ENCODE measurements at regions not wholly inside any gene's neighbourhood (a gene's known extent, or its start where the extent isn't known, plus 50 kb on each side); places are given as distances from the start of the nearest gene placed in this dataset.

DNA sequence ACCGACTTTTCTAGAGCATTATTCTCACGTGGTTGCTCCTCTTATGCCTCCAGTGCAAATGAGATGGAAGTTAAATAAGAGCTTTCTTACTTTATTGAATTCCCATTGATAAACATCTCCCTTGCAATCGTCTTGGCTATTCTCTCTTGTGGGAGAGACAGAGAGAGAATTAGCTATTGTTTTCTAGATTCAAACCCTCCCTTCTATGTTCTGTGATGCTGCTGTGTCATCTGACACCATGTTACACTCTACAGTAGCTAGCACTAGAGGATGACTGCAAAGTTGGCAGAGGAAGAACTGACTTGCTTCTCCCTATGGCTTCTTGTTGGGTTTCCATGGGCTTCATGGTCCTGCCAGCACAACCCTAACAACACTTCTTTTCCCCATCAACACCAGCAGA is 134.6 kb upstream of the RANBP3L start:
- TF ChIP-seq, protein P1, sequence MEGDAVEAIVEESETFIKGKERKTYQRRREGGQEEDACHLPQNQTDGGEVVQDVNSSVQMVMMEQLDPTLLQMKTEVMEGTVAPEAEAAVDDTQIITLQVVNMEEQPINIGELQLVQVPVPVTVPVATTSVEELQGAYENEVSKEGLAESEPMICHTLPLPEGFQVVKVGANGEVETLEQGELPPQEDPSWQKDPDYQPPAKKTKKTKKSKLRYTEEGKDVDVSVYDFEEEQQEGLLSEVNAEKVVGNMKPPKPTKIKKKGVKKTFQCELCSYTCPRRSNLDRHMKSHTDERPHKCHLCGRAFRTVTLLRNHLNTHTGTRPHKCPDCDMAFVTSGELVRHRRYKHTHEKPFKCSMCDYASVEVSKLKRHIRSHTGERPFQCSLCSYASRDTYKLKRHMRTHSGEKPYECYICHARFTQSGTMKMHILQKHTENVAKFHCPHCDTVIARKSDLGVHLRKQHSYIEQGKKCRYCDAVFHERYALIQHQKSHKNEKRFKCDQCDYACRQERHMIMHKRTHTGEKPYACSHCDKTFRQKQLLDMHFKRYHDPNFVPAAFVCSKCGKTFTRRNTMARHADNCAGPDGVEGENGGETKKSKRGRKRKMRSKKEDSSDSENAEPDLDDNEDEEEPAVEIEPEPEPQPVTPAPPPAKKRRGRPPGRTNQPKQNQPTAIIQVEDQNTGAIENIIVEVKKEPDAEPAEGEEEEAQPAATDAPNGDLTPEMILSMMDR (IDR thresholded peaks at IDR 0.05), result no peak
- no peak for TF ChIP-seq POLR2A (IDR thresholded peaks at IDR 0.05)
